HepG2 (cell line): ENCODE measurements at regions not wholly inside any gene's neighbourhood (a gene's known extent, or its start where the extent isn't known, plus 50 kb on each side); places are given as distances from the start of the nearest gene placed in this dataset.
"Not testable (repeated sequence)": the region's sequence is repeated elsewhere in the genome, so short reads cannot be mapped to it uniquely, and the experiment has no call there.

Experiments used
- ATAC-seq: fragments of 200-7000 bp; cut with Tn5 transposase; 3 replicates; pipeline ENCODE4 v1.9.1; 2020; ENCODE audit warnings: mild to moderate bottlenecking, moderate library complexity
- BruUV-seq: library from RNA; stranded (reverse); fragments of 400-500 nt; replicated peaks from 2 replicates; lab custom pipeline; 2021; lab: Mats Ljungman, UMichigan
- CTCF ChIA-PET: fragments of 300-600 bp; formaldehyde crosslinking; extraction: SDS; loops from one replicate; lab custom pipeline; 2021; ENCODE audit warnings: low total read pairs, inconsistent platforms, low intra/inter-chr PET ratio; lab: Yijun Ruan, JAX
- POLR2A ChIA-PET: fragments of 350-600 bp; sonication (Branson Sonifier 250); formaldehyde crosslinking; loops from one replicate; lab custom pipeline; 2020; ENCODE audit warnings: antibody characterized with exemption, inconsistent platforms; lab: Yijun Ruan, JAX
- DNase-seq: peaks from one replicate; pipeline ENCODE4 v3.0.0-alpha.2; 2015; ENCODE audit warnings: low spot score
- FAIRE-seq: peaks from 3 replicates; lab custom pipeline; 2011; peaks lifted over from hg19 to GRCh38; lab: Jason Lieb, UNC
- H2AFZ ChIP-seq: one replicate; pipeline ENCODE4 v1.6.1; 2011; ENCODE audit warnings: low read length, inconsistent platforms
- H3K27ac ChIP-seq: fragments of 300-600 bp; 3 replicates; pipeline ENCODE4 v1.8.0; 2011; ENCODE audit warnings: mixed run types, mild to moderate bottlenecking, mixed read lengths, low read length, inconsistent platforms; ENCODE audit not compliant: insufficient read depth; ENCODE audit errors: extremely low read length
- H3K27me3 ChIP-seq, 2 experiments: fragments of 200-600 bp in 1 of 2; 2 replicates in 1 of 2; 3 replicates in 1 of 2; pipeline versions ENCODE4 v1.6.0 to v1.8.0; 2011; ENCODE audit warnings: low read length in 2 of 2, mild to moderate bottlenecking in 2 of 2, moderate library complexity in 2 of 2, inconsistent platforms in 1 of 2; ENCODE audit not compliant: insufficient read depth in 2 of 2, control insufficient read depth in 1 of 2
- H3K36me3 ChIP-seq, 2 experiments: fragments of 200-600 bp in 1 of 2; replicated peaks in 1 of 2; 2 replicates in 1 of 2; 3 replicates in 1 of 2; pipeline versions ENCODE4 v1.5.1 to v1.8.0; 2011; ENCODE audit warnings: low read length in 2 of 2, inconsistent platforms in 1 of 2; ENCODE audit not compliant: insufficient read depth in 2 of 2, control insufficient read depth in 1 of 2
- H3K4me1 ChIP-seq: 2 replicates; pipeline ENCODE4 v1.5.1; 2012; ENCODE audit warnings: low read length, inconsistent platforms; ENCODE audit not compliant: insufficient read depth
- H3K4me2 ChIP-seq: 2 replicates; pipeline ENCODE4 v1.6.0; 2011; ENCODE audit warnings: low read depth, low read length, inconsistent platforms
- H3K4me3 ChIP-seq, 3 experiments: fragments of 200-600 bp in 1 of 3; sonication (generic), shearing (Covaris generic) in 1 of 3; replicated peaks in 1 of 3; 2 replicates each; pipeline ENCODE4 v1.5.1; 2011 to 2016; ENCODE audit warnings: low read length in 3 of 3, inconsistent platforms in 2 of 3, low read depth in 2 of 3, mild to moderate bottlenecking in 2 of 3, control low read depth in 1 of 3, mixed read lengths in 1 of 3; ENCODE audit not compliant: insufficient read depth in 1 of 3
- H3K79me2 ChIP-seq: one replicate; pipeline ENCODE4 v1.6.1; 2011; ENCODE audit warnings: low read length, inconsistent platforms; ENCODE audit not compliant: insufficient read depth
- H3K9ac ChIP-seq: 2 replicates; pipeline ENCODE4 v1.6.0; 2011; ENCODE audit warnings: mild to moderate bottlenecking, low read depth, low read length, inconsistent platforms; ENCODE audit not compliant: insufficient read depth
- H3K9me3 ChIP-seq: 2 replicates; pipeline ENCODE4 v1.5.1; 2012; ENCODE audit warnings: mild to moderate bottlenecking, low read length
- H4K20me1 ChIP-seq: 2 replicates; pipeline ENCODE4 v1.6.0; 2011; ENCODE audit warnings: inconsistent platforms, mild to moderate bottlenecking, low read length, moderate library complexity; ENCODE audit not compliant: insufficient read depth
- DDIT3 ChIP-seq: sonication (generic); formaldehyde crosslinking; IDR thresholded peaks from 2 replicates; pipeline ENCODE4 v1.4.0; 2020; ENCODE audit warnings: mild to moderate bottlenecking, missing genetic modification reagents
- FOXA3 ChIP-seq: IDR thresholded peaks from 2 replicates; pipeline ENCODE4 v1.6.1; 2016; ENCODE audit warnings: missing genetic modification reagents, missing compliant biosample characterization
- GATA4 ChIP-seq: sonication (generic); IDR thresholded peaks from 2 replicates; pipeline ENCODE4 v1.6.1; 2016; ENCODE audit warnings: antibody characterized with exemption, low read depth, borderline replicate concordance
- JUN ChIP-seq: sonication (generic); formaldehyde crosslinking; IDR thresholded peaks from 2 replicates; pipeline ENCODE4 v1.4.0; 2020; ENCODE audit warnings: mild to moderate bottlenecking, missing genetic modification reagents
- KLF12 ChIP-seq: sonication (generic); formaldehyde crosslinking; IDR thresholded peaks from 2 replicates; pipeline ENCODE4 v1.4.0; 2020; ENCODE audit warnings: missing genetic modification reagents, borderline replicate concordance
- MAFK ChIP-seq, 2 experiments: IDR thresholded peaks in 1 of 2; conservative IDR thresholded peaks in 1 of 2; 2 replicates each; pipeline ENCODE4 v1.6.1; 2011; ENCODE audit warnings: improper control_type of control experiment in 2 of 2, low read length in 2 of 2
- MYPOP ChIP-seq: sonication (generic); formaldehyde crosslinking; IDR thresholded peaks from 2 replicates; pipeline ENCODE4 v1.8.1; 2023; ENCODE audit warnings: mild to moderate bottlenecking, moderate library complexity, missing genetic modification reagents
- SMYD3 ChIP-seq: sonication (generic); formaldehyde crosslinking; IDR thresholded peaks from 2 replicates; pipeline ENCODE4 v1.8.1; 2023; ENCODE audit warnings: mild to moderate bottlenecking, missing genetic modification reagents
- STAT5B ChIP-seq: sonication (generic); formaldehyde crosslinking; IDR thresholded peaks from 2 replicates; pipeline ENCODE4 v1.4.0; 2020; ENCODE audit warnings: missing genetic modification reagents
- TBX2 ChIP-seq: sonication (generic); formaldehyde crosslinking; IDR thresholded peaks from 2 replicates; pipeline ENCODE4 v1.5.0; 2020; ENCODE audit warnings: missing genetic modification reagents, mild to moderate bottlenecking, borderline replicate concordance
- ZFX ChIP-seq: sonication (generic); formaldehyde crosslinking; IDR thresholded peaks from 2 replicates; pipeline ENCODE4 v1.4.0; 2020; ENCODE audit warnings: mild to moderate bottlenecking, low read depth, missing genetic modification reagents, moderate library complexity
- ZNF615 ChIP-seq: sonication (generic); formaldehyde crosslinking; IDR thresholded peaks from 2 replicates; pipeline ENCODE4 v1.5.0; 2020; ENCODE audit warnings: mild to moderate bottlenecking, missing genetic modification reagents, borderline replicate concordance
- WGBS: methylation state at CpG from one replicate; pipeline ENCODE4 v1.1.6; 2017; ENCODE audit warnings: low lambda C conversion rate; 5-methylcytosine and 5-hydroxymethylcytosine counted together
- in situ Hi-C: cut with HindIII; loops from 2 replicates; pipeline ENCODE4 v1.10.0; 2017; ENCODE audit warnings: low pct_unique_long_range_greater_than_20kb; ENCODE audit not compliant: extremely low pct_ligation_motif_present
- intact Hi-C: fragments of 100-400 bp; cut with micrococcal nuclease; formaldehyde crosslinking; loops from one replicate; pipeline ENCODE4 v1.10.0; 2022; ENCODE audit not compliant: unreplicated experiment

- ChIA-PET CTCF (no interaction called here), POLR2A (no interaction called here)
- H3K27me3 ChIP-seq, result no peaks in the 10 kb centered on the region; a peak in 1 of 5 replicates
- H3K79me2 ChIP-seq, result no peaks in the 10 kb centered on the region
- FAIRE-seq, result no peak
- no peak overlapping the region for H3K4me2 ChIP-seq
- TF ChIP-seq STAT5B (CRISPR knock-in tag) (no peak), DDIT3 (CRISPR knock-in tag) (no peak), GATA4 (no peak), SMYD3 (CRISPR knock-in tag) (no peak), MAFK (conservative IDR thresholded peaks at IDR 0.05 in 1 of 2, IDR thresholded peaks at IDR 0.05 in 1 of 2; ENCODE audit: low read length in 2 of 2) (no peak), JUN (CRISPR knock-in tag) (no peak), MYPOP (CRISPR knock-in tag) (no peak), ZFX (CRISPR knock-in tag) (no peak), ZNF615 (CRISPR knock-in tag) (no peak), FOXA3 (no peak), TBX2 (CRISPR knock-in tag) (no peak), KLF12 (CRISPR knock-in tag) (no peak)
- no peaks in the 10 kb centered on the region for H3K36me3 ChIP-seq
- no peak overlapping the region for H3K27ac ChIP-seq
- H3K4me3 ChIP-seq, result no peak overlapping the region
- ATAC-seq, result no peak
- H2AFZ ChIP-seq, result no peak overlapping the region
- BruUV-seq, result no TSS peak
- H3K4me1 ChIP-seq, result no peaks in the 10 kb centered on the region
- no peaks in the 10 kb centered on the region for H4K20me1 ChIP-seq
- in situ Hi-C loops, result no loop called here
- WGBS, result 20% methylated on average over 8 of the region's 8 CpGs
- intact Hi-C loops, result no loop called here
- no peak for DNase-seq
- H3K9me3 ChIP-seq, result no peaks in the 10 kb centered on the region
- no peak overlapping the region for H3K9ac ChIP-seq
Observed at GRCh38 chr5:36552651-36553393, 53.6 kb upstream of the SLC1A3 start.

- H3K9me3 ChIP-seq, FAIRE-seq, intact Hi-C loops: not testable (repeated sequence)
Observed at GRCh38 chr5:36555035-36555434, 51.4 kb upstream of the SLC1A3 start.

More at GRCh38 chr5:36555035-36555434, 51.4 kb upstream of the SLC1A3 start:
- H3K79me2 ChIP-seq, H3K4me3 ChIP-seq, H3K27me3 ChIP-seq, H3K9ac ChIP-seq, CTCF ChIA-PET, H3K4me1 ChIP-seq, POLR2A ChIA-PET, BruUV-seq, DNase-seq, H4K20me1 ChIP-seq, H3K4me2 ChIP-seq, H2AFZ ChIP-seq, H3K27ac ChIP-seq, in situ Hi-C loops, H3K36me3 ChIP-seq, ATAC-seq: not testable (repeated sequence)
- WGBS, result 0% methylated on average over 1 of the region's 1 CpG
